GM12875 (cell line): ENCODE measurements at regions not wholly inside any gene's neighbourhood (a gene's known extent, or its start where the extent isn't known, plus 50 kb on each side); places are given as distances from the start of the nearest gene placed in this dataset.

ENCODE experiments used
- H3K4me3 ChIP-seq: one replicate; pipeline ENCODE4 v1.5.1; 2011; ENCODE audit warnings: low read depth, low read length, control low read depth
- TF ChIP-seq, protein P1 (sequence below): IDR thresholded peaks from 2 replicates; pipeline ENCODE4 v1.5.1; 2011; ENCODE audit warnings: low read depth, mild to moderate bottlenecking, control low read depth, inconsistent platforms, low read length, moderate library complexity, borderline replicate concordance; ENCODE audit not compliant: insufficient read depth

DNA sequence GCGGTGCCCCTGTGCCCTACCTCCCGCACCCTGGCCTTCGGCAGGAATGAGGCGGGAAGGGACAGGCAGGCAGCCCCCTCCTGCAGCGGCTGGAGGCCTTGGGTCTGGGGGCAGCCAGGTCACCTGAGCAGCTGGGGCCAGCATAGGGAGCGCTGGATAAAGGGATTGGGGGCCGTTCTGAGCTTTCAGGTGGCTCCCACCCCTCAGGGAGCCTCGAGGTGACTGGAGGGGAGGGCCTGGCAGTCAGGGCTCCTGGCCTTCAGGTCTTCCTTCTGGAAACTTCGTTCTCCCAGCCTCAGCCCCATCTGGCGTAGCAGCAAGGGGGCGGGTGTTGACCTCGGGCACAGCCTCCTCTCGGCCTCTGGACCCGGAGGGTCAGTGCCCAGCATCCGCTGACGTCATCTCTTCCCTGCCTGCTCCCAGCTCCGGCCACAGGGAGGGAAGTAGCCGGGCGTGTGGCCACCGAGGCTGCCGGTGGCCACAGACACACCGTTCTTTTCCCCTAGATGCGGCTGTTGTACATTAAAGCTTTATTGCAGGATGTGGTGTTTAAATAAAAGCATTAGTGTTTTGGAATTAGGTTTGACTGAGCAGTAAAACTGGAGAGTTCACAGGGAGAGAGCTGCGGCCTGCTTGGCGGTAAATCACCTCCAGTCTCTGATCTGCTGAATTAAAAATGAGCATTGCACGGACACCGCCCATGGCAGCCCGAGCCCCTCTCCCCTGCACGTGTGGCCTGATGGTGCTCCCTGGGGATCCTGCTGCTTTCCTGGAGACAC is 80.0 kb upstream of the GATA5 start:
- TF ChIP-seq, protein P1, sequence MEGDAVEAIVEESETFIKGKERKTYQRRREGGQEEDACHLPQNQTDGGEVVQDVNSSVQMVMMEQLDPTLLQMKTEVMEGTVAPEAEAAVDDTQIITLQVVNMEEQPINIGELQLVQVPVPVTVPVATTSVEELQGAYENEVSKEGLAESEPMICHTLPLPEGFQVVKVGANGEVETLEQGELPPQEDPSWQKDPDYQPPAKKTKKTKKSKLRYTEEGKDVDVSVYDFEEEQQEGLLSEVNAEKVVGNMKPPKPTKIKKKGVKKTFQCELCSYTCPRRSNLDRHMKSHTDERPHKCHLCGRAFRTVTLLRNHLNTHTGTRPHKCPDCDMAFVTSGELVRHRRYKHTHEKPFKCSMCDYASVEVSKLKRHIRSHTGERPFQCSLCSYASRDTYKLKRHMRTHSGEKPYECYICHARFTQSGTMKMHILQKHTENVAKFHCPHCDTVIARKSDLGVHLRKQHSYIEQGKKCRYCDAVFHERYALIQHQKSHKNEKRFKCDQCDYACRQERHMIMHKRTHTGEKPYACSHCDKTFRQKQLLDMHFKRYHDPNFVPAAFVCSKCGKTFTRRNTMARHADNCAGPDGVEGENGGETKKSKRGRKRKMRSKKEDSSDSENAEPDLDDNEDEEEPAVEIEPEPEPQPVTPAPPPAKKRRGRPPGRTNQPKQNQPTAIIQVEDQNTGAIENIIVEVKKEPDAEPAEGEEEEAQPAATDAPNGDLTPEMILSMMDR, result no peak
- H3K4me3 ChIP-seq, result no peak overlapping the region

DNA sequence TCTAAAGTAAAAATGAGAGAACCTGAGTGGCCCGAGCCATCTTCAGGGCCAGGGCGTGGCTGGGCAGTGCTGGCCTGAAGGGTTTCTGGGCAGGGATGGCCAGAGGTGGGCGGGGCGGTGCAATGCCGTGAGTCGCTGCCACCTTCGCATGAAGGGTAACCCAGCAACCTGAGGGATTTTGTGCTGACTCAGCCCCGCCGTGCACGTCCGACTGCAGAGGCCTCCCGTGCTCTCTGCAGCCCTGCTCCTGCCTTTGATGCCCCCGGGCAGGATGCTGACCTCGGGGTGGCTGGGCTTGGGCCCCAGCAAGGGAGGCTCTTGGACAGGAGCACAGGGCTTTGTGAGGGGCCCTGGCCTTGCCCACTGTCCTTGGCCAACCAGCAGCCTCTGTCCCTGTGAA is 81.7 kb upstream of the GATA5 start:
- TF ChIP-seq, protein P1, result no peak
- no peak overlapping the region for H3K4me3 ChIP-seq

DNA sequence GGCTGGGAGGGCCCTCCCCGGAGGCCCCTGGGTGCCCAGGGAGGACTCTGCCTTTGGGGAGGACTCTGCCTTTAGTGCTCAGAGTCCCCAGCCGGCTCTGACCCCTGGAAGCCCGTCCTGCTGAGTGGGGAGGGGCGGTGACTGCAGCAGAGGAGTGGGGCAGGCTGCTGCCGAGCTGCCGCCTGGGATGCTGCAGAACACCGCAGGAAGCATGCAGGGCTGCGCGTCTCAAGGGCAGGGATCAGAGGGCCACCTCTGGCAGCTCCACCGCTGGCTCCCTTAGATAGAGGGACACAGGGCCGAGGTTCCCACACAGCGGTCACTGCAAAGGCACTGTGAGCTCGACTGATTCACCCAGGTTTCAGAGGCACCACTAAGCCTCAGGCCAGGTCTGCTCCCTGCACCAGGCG is 82.2 kb upstream of the GATA5 start:
- no peak overlapping the region for H3K4me3 ChIP-seq
- TF ChIP-seq, protein P1, result no peak

DNA sequence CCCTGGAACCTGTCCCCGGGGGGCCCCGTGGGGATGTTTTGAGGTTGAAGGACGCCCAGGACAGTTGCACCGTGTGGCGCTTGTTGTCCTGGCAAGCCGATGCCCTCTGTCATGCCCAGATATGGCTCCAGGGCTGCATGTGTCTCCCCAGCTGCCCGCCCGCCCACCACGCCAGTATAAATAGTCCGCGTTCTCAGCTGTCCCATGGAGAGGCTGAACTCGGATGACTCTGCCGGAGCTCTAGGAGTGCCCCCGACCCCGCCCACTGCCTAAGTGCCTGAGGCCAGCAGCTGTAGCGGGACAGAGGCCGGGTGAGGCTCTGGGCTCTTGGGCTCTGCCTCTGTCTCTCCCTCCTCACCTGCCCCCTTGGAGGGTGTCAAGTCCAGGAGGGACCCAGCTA is 83.0 kb upstream of the GATA5 start:
- no peak overlapping the region for H3K4me3 ChIP-seq
- TF ChIP-seq, protein P1, result no peak

DNA sequence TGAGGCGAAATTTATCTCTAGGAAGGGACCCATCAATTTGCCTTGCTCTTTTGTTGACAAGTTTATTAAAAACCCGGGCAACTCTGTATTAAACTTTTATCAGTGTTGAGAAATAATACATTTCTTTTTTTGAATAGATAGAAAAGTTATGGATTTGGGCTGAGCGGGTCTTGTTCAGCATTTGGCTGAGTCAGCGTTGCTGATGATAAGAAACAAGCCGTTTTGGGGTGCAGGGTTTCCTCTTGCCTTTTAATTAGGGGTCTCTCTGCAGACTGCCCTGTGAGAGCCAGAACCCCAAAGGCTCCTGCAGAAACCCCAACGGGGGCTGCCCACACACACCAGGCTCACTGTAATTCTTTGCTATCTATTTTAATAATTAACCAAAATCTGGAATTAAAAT is 82.1 kb upstream of the SLCO4A1 start:
- TF ChIP-seq, protein P1, result no peak
- no peak overlapping the region for H3K4me3 ChIP-seq

DNA sequence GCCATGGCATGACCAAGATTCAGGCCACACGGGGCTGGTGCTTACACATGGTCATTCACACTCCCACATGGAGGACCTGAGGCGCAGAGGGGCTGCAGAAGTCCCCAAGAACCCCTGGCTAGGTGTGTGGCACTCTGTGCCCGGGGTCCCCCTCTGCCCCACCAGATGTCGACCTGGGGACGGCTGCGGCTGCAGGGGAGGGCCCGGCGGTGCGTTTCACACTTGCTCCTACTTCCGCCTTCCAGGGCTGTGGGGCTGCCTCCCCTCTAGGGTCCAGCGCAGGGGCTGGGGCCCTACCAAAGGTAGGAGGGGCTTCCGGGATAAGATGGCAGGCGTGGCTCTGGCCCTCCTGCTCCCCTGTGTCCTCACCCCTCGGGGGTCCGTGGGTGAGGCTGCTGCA is 81.1 kb upstream of the SLCO4A1 start:
- TF ChIP-seq, protein P1, result no peak

DNA sequence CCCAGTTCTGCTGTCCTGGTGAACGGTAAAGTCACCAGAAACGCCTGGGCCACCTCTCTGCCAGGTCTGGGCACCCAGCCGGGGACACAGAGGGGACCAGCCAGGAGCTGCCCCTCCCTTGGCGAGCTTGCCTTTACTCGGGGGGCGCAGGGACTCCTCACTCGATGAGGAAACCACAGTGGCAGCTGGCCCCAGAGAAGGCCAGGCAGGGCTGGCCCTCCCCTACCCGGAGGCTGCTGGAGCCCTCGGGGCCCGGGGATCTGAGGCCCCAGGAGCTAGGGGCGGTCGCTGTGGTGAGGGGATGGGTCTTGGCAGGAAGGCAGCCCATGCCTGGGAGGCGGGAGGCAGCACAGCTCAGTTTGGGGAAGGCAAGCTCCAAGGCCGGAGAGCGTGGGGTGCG is 80.4 kb upstream of the SLCO4A1 start:
- no peak overlapping the region for H3K4me3 ChIP-seq
- TF ChIP-seq, protein P1, result no peak

More for the DNA sequence above, 81.1 kb upstream of the SLCO4A1 start:
- H3K4me3 ChIP-seq, result no peak overlapping the region
